GM19463 (cell line): ENCODE measurements at regions not wholly inside any gene's neighbourhood (a gene's known extent, or its start where the extent isn't known, plus 50 kb on each side); places are given as distances from the start of the nearest gene placed in this dataset.

Experiments used
- ATAC-seq: cut with Tn5 transposase; IDR thresholded peaks from one replicate; pipeline ENCODE4 v1.9.1; 2021; ENCODE audit warnings: mild to moderate bottlenecking, moderate library complexity; ENCODE audit not compliant: unreplicated experiment

DNA sequence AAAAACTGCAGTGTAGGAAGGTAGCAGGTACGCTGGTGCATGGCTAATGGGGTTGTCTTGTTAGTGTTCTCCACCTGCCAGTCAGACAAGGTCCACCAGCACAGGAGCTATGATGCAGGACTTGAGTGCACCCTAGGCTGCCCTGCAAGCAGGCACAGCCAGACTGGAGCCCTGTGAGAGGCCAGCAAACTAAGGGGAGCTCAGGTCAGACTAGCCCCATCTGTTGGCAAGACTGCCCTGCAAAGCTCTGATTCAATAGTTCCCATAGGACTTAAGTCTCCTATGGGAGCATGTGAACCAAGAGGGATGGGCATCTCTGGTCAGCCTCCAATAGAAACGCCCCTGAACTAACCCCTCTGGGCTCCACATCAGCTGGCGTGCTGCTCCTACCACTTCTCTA is 1307.3 kb downstream of the C4orf33 start:
- ATAC-seq: no peak

DNA sequence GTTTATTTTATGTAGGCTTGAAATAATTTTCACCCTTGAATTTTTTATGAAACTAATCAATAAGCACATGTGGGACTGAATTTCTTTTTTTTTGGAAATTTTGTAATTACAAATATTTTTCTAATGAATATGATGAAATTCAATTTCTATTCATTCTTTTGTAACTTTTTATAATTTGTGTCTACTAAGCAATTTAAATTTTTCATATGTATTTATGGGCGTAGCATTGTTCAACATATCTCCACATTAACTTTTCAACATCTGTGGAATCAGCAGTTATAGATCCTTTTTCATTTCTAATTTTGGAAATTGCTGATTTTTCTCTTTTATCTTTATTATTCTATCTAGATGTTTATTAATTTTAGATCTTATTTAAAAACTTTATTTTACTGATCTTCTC is 1320.3 kb downstream of the C4orf33 start:
- ATAC-seq: no peak

DNA sequence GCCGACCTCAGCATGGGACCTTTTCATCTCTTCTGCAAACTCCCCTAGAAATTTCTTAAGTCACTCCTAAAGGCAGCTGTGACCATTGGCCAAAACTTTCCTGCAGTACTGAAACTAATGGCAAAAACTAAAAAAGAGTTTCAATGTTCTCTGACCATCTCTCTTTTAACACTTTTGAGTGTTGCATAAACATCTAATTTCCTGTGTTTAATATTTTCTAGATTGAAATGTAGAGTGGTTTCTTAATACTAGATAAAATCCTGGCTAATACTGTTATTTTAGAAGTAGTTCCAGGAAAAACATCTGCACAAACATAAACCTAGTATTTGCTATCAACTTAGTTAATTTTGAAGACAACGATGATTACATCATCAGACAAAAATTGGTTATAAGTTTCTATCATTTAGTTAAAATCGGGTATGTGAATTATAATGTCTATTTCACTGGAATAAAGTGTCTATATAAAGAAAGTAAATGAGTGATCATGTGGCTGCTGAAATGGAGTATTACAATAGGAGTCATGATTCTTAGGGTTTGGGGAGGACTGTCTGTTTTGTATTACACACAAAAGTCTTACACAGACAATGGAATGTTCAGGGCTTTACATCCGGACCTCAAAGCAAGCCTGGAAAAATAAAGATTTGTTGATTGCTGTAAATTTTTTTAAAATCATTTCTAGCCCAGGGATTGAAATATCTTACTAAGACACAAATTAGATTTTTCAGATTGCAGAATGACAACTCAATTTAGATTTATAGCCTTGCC is 1323.4 kb downstream of the C4orf33 start:
- ATAC-seq: no peak

DNA sequence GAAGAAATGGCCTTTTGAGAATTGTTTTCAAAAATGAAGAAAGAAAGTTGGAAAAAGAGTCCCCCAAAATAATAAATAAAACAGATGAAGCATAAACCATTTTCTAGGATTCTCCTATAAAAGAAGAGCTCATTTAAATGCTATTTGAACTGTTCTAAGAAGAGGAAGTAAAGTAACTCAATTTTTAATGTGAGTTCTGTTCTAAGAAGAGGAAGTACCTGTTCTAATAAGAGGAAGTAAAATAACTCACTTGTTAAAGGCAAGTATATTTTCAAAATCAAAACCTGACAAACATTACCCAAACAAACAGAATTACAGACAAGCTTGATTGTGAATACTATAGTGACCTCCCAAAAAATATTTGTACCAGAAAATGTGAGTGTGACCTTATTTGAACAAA is 1326.3 kb downstream of the C4orf33 start:
- ATAC-seq: no peak

DNA sequence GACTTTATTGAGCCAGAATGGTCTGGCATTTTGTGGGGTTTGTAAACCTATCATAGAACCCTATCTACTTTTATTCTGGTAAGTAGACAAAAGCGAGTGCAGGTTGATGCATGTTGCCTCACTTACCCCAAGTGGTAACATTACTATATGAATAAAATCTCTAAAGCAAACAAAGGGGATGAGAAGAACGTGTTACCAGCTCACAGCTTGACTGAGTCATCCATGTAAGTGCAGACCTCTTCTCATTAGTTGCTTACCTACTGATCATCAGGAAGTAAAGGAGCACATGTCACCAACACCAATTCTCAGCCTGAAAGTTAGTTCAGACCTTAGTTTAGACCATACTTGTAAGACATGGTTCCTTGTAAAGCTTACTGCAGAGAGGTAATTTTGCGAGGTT is 1328.3 kb downstream of the C4orf33 start:
- ATAC-seq: no peak

DNA sequence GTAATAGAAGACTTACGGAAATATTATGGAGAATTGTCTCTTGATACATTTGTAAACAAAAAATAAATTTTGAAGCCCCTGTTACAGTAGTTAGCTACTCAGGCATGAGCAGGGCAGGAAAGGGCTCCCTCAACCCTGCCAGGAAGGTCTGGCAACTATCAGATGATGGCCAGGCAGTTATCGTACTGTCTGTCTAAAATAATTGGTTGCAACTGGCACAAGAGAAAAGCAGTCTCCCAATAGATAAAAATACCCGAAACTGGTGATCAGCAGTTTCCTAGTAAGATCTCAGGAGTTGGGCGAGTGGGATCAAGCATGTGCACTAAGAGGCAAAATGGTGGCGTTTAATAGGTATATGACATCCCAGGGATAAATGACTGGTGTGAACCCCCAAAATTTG is 1336.3 kb downstream of the C4orf33 start:
- ATAC-seq: no peak

DNA sequence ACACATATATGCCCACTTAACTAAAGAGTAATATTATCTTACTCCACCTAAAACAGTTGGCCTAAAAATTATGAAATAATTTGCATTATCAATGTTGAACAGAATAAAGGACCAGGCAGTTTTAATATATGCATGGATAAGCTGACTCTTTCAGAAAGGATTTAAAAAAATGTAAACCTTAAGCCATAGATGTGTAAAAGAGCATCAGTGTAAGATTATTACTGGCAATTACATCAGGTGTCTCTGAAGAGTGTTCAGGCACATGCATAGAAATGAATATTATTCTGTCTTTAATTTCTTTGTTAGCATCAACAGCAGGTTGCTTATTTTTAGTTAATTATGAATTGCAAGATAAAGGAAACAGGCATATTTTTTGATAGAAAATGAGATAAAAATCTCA is 1353.8 kb downstream of the C4orf33 start:
- ATAC-seq: no peak

DNA sequence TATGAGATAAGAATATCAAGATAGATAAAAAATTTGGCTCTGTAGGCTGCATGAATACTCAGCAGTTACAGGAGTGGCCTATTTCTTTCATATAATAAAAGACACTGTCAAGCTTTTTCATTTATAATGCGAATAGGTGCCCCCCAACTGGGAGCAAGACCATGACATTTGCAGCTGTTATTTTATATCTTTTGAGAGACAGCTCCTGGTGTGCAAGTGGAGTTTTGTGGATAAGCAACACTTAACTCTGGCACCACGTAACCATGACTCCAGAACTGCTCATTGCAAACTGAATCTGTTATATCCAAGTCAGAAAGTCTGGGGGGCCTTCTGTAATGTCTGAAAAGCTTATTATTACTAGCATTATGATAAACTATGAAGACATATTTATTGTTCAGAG is 1372.4 kb downstream of the C4orf33 start:
- ATAC-seq: no peak

DNA sequence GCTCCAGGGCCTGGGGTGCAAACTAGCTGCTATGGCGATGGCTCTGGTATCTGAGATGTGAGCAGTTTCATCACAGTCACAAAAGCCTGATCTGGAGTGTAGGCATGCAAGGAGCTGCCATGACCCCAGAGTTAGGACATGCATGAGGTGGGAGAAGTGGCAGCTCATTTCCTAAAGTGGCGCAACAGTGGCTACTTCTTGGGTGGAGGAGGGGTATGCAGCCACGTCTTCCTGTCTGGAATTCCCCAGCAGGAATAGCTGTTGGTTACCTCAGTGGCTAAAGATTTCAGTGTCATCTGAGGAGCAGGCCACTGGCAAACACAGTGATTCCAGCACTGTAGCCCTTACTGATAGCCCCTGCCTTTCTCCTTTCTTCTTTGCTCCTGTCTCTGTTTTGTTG is 1382.5 kb downstream of the C4orf33 start:
- ATAC-seq: no peak

DNA sequence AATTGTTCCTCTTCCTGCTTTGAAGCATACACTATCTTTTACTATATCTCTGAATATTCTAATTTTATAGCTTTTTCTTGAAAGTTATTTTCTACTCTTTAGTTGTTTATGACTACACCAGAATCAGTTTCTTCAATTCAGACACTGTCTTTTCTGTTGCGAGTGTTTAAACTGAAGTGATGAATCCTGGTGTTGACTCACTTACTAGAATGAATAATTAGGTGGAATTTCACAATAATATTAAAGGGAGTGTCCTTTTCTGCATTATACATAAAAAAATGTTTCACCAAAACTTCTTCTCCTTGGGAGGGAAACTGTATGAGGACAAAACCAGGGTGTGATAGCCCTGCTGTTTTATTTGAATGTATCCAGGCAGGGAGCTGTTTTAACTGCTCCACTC is 1383.1 kb downstream of the C4orf33 start:
- ATAC-seq: no peak

DNA sequence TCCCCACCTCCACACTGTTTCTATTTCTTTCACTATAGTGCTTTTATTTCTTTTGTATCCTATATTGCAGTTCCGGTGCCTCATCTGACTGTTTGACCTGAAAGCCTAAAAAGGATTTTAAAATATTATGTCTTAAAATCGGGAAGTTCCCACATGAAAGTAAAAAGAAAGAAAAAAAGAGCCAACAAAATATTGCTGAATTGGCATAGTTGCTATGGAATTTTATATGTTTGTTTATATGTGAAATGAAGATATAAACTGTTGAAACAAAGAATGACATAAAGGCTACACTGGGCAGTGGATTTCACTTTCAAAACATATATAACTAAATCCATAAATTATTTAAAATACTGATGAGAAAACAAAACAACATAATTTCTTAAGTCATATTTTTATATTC is 1383.7 kb downstream of the C4orf33 start:
- ATAC-seq: no peak

DNA sequence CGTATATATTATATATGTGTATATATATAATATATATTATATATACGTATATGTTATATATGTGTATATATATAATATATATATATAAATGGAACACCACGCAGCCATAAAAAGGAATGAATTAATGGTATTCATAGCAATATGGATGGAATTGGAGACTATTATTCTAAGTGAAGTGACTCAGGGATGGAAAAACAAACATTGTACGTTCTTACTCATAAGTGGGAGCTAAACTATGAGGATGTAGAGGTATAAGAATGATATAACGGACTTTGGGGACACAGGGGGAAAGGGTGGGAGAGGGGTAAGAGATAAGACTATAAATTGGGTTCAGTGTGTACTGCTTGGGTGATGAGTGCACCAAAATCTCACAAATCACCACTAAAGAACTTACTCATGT is 1388.9 kb downstream of the C4orf33 start:
- no peak for ATAC-seq

DNA sequence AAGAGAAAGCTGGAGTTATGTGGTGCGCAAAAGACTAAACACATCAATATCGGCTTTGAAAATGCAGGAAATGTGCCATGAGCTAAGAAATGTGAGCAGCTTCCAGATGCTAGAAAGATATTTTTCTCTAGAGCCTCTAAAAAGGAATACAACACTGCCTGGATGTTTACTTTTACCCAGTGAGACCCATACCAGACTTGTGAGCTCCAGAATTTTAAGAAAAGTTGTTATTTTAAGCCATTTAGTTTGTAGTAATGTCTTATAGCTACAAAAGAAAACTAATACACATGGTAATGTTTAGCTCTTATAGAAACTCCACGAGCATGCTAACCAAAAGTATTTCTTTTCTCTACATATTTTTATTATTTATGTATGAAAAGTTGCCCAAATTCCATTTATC is 1389.4 kb downstream of the C4orf33 start:
- ATAC-seq: no peak

DNA sequence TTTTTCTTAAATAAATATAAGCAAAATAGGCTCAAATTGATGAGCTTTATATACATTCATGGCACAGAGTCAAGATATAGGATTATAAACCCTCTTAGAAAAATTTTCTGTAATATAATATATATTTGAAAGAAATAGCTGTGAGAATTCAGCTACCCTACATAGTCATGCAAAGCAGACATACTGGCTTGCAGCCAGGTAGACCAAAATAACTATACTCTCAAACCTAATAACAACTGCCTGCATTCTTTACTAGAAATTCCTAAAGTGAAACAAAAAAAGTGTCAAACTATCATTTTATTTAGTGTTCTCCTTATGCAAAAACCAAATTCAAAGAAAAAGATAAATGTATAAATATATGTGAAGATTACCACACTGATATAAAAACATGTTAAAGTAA is 1390.2 kb downstream of the C4orf33 start:
- ATAC-seq: no peak

DNA sequence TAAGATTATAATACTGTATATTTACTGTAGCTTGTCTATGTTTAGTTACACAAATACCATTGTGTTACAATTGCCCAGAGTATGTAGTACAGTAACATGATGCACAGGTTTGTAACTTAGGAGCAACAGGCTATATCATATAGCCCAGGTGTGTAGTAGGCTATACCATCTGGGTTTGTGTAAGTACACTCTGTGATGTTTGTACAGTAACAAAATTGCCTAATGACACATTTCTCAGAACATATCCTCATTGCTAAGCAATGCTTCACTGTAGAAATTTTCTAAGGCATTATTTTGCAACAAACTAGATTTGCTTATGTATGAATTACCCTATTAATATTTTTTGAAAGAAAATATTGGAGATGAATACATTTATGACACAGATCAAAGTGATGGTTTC is 1390.9 kb downstream of the C4orf33 start:
- ATAC-seq: no peak

DNA sequence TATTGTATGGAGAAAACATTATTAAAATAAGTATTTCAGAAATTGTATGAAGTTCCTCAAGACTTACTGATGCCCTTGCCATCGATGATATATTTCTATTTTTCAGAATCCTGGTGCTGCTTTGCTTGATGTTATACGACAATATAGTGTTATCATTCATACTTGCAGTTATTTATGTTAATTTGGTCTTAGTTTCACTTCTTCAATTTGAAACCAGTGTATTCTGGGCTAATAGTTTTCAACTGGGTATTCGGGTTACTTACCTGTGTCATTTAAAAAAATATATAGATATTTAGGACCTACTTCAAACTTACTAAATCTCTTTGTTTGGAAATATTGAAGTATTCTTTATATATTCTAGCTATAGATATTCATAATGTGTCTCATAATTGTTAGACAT is 1414.7 kb downstream of the C4orf33 start:
- no peak for ATAC-seq

DNA sequence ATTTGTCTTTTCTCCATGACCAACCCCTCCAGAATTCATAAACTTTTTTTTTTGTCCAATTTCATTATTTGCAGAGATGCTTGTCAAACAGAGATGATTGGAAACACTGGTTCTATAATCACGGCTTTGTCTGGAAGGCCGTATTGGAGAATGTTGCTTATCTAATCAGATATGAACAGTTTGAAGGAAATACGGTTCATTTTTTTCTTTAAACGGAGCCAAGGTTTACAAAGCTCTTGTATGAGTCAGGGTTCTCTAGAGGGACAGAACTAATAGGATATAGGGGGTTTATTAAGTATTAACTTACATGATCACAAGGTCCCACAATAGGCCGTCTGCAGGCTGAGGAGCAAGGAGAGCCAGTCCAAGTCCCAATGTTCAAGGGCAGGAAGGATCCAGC is 1415.8 kb downstream of the C4orf33 start:
- ATAC-seq: no peak

DNA sequence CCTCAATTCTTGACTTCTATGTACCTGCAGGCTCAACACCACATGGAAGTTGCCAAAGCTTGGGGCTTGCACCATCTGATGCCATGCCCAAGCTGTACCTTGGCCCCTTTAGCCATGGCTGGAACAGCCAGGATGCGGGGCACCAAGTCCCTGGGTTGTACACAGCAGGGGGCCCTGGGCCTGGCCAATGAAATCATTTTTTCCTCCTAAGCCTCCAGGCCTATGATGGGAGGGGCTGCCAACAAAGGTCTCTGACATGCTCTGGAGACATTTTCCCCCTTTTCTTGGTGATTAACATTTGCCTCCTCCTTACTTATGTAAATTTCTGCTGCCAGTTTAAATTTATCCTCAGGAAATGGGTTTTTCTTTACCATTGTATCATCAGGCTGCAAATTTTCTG is 1428.1 kb downstream of the C4orf33 start:
- ATAC-seq: no peak

DNA sequence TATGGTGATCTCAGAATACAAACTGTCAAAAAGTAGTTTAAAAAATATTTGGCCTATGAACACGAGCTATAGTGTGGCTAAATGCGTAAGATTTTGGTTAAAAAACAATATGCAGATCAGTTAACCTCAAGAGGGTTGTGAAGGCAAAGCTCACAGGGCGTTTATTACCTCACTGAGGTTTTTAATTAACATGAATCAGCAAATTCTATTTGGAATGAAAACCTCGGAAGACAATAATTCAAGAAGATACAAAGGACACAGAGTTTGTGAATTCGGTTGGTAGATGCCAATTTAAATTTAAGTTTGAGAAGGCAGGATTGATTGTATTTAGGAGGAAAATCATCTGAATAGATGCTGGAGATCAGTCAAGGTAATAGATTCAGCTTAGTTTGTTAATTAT is 1434.6 kb downstream of the C4orf33 start:
- ATAC-seq: no peak

DNA sequence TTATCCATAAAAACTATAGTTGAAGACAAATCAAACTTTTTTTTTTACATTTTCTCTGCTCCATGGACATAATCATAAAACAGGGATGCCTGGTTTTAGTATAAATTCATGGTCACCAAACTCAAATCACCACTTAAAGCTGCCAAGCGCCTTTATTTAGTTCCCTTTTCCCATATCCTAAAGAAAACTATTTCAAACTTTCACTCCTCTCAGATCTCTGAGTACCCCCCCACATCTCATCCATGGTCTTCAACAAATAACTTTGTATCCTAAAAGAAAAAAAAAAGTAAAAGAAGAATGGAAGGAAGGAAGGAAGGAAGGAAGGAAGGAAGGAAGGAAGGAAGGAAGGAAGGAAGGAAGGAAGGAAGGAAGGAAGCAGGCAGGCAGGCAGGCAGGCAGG is 1438.7 kb downstream of the C4orf33 start:
- no peak for ATAC-seq

DNA sequence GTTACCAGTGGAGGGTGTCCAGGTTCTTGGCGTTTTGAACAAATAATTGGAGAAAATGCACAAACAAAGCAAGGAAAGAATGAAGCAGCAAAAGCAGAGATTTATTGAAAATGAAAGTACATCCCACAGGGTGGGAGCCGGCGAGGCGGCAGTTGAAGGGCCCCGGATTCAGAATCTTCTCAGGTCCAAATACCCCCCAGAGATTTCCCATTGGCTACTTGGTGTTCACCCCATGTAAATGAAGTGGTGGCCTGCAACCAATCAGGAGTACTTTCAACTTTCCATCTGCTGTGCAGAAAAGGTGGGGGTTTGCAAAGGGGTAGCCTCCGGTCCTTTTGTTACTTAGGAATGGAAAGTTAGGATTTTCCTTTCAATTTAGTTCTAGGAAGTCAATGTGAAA is 1447.0 kb downstream of the C4orf33 start:
- no peak for ATAC-seq

DNA sequence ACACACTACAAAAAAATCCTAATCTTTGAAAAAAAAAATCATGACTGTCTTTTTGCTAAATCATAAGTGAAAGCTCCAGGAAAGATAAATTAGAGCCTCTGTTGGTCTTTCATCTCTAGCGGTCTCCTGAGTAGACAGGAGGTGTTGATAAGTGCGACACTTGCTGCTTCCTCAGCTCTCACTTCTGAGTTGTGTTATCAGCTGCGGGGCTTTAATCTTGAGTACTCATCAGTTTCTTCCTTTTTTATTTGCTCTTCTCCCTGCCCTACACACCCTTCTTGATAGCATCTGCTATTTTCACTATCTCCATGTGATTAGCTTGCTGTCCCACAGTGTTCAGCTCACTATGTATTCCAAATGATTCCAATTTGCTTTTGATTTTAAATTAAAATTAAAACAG is 1449.2 kb downstream of the C4orf33 start:
- ATAC-seq: no peak

DNA sequence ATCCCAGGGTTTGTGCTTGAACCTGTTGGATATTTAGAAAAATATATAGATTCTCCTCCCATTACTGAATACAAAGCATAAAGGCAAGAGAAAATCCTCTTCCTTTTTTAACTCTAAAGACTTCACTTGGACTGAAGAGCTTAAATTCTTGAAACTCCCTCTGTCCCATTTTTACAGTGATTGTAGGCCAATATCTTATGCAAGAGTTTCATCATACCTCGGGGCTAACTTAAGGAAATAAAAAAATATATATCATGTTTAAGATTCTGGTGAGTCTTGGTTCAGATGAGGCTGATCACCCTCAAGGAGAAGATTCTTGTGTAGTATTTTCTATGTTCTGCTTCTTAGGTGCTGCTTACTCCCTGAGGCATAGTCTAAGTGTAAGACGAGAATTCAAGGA is 1449.6 kb downstream of the C4orf33 start:
- no peak for ATAC-seq
